SK-N-SH (cell line): ENCODE measurements at regions not wholly inside any gene's neighbourhood (a gene's known extent, or its start where the extent isn't known, plus 50 kb on each side); places are given as distances from the start of the nearest gene placed in this dataset.

ENCODE experiments used
- CTCF ChIA-PET: fragments of 300-600, 350-600 bp; formaldehyde crosslinking; extraction: SDS; loops from one replicate; lab custom pipeline; 2021; lab: Yijun Ruan, JAX
- POLR2A ChIA-PET: fragments of 350-600 bp; sonication (Branson Sonifier 250); formaldehyde crosslinking; extraction: SDS; loops from one replicate; lab custom pipeline; 2020; ENCODE audit warnings: antibody characterized with exemption, inconsistent platforms; lab: Yijun Ruan, JAX
- DNase-seq: peaks from one replicate; pipeline ENCODE4 v3.0.0; 2012
- H2AFZ ChIP-seq: fragments of 200-600 bp; sonication (generic); 2 replicates; pipeline ENCODE4 v1.8.1; 2016; ENCODE audit warnings: antibody characterized with exemption, mild to moderate bottlenecking, low read depth
- H3F3A ChIP-seq: fragments of 200-600 bp; sonication (generic); replicated peaks from 2 replicates; pipeline ENCODE3; 2016; ENCODE audit warnings: antibody characterized with exemption, mild to moderate bottlenecking; ENCODE audit not compliant: insufficient read depth
- H3K27ac ChIP-seq, 2 experiments: fragments of 200-500 bp in 1 of 2; fragments of 200-600 bp in 1 of 2; sonication (Bioruptor generic) in 1 of 2; sonication (generic), shearing (Covaris generic) in 1 of 2; 2 replicates each; pipeline versions ENCODE4 v1.5.1 to v1.6.1; 2014 to 2016; ENCODE audit warnings: low read depth in 2 of 2, inconsistent platforms in 1 of 2, low read length in 1 of 2, mild to moderate bottlenecking in 1 of 2, mixed read lengths in 1 of 2
- H3K27me3 ChIP-seq: fragments of 200-600 bp; sonication (generic), shearing (Covaris generic); 2 replicates; pipeline ENCODE4 v1.6.1; 2016; ENCODE audit warnings: mixed run types; ENCODE audit not compliant: insufficient read depth
- H3K36me3 ChIP-seq, 2 experiments: fragments of 200-500 bp in 1 of 2; fragments of 200-600 bp in 1 of 2; sonication (Bioruptor generic) in 1 of 2; sonication (generic) in 1 of 2; replicated peaks in 1 of 2; 2 replicates each; pipeline versions ENCODE3 to v1.5.1; 2014 to 2016; ENCODE audit warnings: low read length in 1 of 2, mild to moderate bottlenecking in 1 of 2; ENCODE audit not compliant: insufficient read depth in 2 of 2, control insufficient read depth in 1 of 2
- H3K4me1 ChIP-seq, 2 experiments: fragments of 200-500 bp in 1 of 2; fragments of 200-600 bp in 1 of 2; sonication (Bioruptor generic) in 1 of 2; sonication (generic), shearing (Covaris generic) in 1 of 2; 2 replicates each; pipeline versions ENCODE4 v1.5.1 to v1.6.1; 2014 to 2016; ENCODE audit warnings: low read depth in 1 of 2, low read length in 1 of 2, mixed run types in 1 of 2; ENCODE audit not compliant: insufficient read depth in 2 of 2, control insufficient read depth in 1 of 2
- H3K4me2 ChIP-seq: fragments of 200-600 bp; sonication (generic), shearing (Covaris generic); 2 replicates; pipeline ENCODE4 v1.6.1; 2017; ENCODE audit warnings: mixed run types
- H3K4me3 ChIP-seq, 2 experiments: fragments of 200-500 bp in 1 of 2; fragments of 200-600 bp in 1 of 2; sonication (Bioruptor generic) in 1 of 2; sonication (generic), shearing (Covaris generic) in 1 of 2; 2 replicates each; pipeline versions ENCODE4 v1.5.1 to v1.8.1; 2014 to 2016; ENCODE audit warnings: low read depth in 2 of 2, inconsistent platforms in 1 of 2, low read length in 1 of 2, mild to moderate bottlenecking in 1 of 2, mixed read lengths in 1 of 2, moderate library complexity in 1 of 2
- H3K79me2 ChIP-seq: fragments of 200-600 bp; sonication (generic); 2 replicates; pipeline ENCODE4 v1.8.1; 2017; ENCODE audit warnings: mild to moderate bottlenecking; ENCODE audit not compliant: insufficient read depth
- H3K9ac ChIP-seq: fragments of 200-600 bp; sonication (generic); 2 replicates; pipeline ENCODE4 v1.6.1; 2017; ENCODE audit warnings: mixed run types
- H3K9me2 ChIP-seq: fragments of 200-600 bp; sonication (generic); 2 replicates; pipeline ENCODE4 v1.6.1; 2017; ENCODE audit warnings: mixed run types
- H3K9me3 ChIP-seq: fragments of 200-600 bp; sonication (generic); 2 replicates; pipeline ENCODE4 v1.6.1; 2017; ENCODE audit warnings: mixed run types, mild to moderate bottlenecking, moderate library complexity
- H4K20me1 ChIP-seq: fragments of 200-600 bp; sonication (generic); 2 replicates; pipeline ENCODE4 v1.6.1; 2017; ENCODE audit warnings: mild to moderate bottlenecking, mixed run types; ENCODE audit not compliant: insufficient read depth
- EZH2phosphoT487 ChIP-seq: fragments of 200-600 bp; sonication (generic); IDR thresholded peaks from 2 replicates; pipeline ENCODE4 v1.6.1; 2017; ENCODE audit warnings: low read depth, mixed run types, mild to moderate bottlenecking, antibody characterized with exemption, moderate library complexity, borderline replicate concordance
- FOSL2 ChIP-seq: IDR thresholded peaks from 2 replicates; pipeline ENCODE4 v1.4.0; 2012; ENCODE audit warnings: low read depth, mild to moderate bottlenecking, moderate library complexity, borderline replicate concordance
- FOXM1 ChIP-seq: IDR thresholded peaks from 2 replicates; pipeline ENCODE4 v1.4.0; 2012; ENCODE audit warnings: low read depth, mild to moderate bottlenecking
- GATA2 ChIP-seq: sonication (generic); formaldehyde crosslinking; IDR thresholded peaks from 2 replicates; pipeline ENCODE4 v1.5.0; 2020; ENCODE audit warnings: mild to moderate bottlenecking, missing genetic modification reagents
- JUND ChIP-seq: IDR thresholded peaks from 2 replicates; pipeline ENCODE4 v1.4.0; 2012
- MEF2A ChIP-seq: IDR thresholded peaks from 2 replicates; pipeline ENCODE4 v1.4.0; 2012; ENCODE audit warnings: low read depth, borderline replicate concordance
- MXI1 ChIP-seq: IDR thresholded peaks from 2 replicates; pipeline ENCODE4 v1.6.1; 2012; ENCODE audit warnings: mild to moderate bottlenecking, low read depth, low read length, improper control_type of control experiment
- NFIC ChIP-seq: IDR thresholded peaks from 2 replicates; pipeline ENCODE4 v1.4.0; 2012; ENCODE audit warnings: borderline replicate concordance
- NRF1 ChIP-seq: IDR thresholded peaks from 2 replicates; pipeline ENCODE4 v1.6.1; 2012; ENCODE audit warnings: low read depth, mild to moderate bottlenecking, low read length
- RAD21 ChIP-seq: IDR thresholded peaks from 2 replicates; pipeline ENCODE4 v1.6.1; 2012; ENCODE audit warnings: mild to moderate bottlenecking, low read length
- RFX5 ChIP-seq: IDR thresholded peaks from 2 replicates; pipeline ENCODE4 v1.6.1; 2012; ENCODE audit warnings: mild to moderate bottlenecking, improper control_type of control experiment, low read length
- TAF1 ChIP-seq: IDR thresholded peaks from 2 replicates; pipeline ENCODE4 v1.6.1; 2012; ENCODE audit warnings: low read depth, mild to moderate bottlenecking, low read length, moderate library complexity, borderline replicate concordance
- TEAD4 ChIP-seq: IDR thresholded peaks from 2 replicates; pipeline ENCODE4 v1.4.0; 2012; ENCODE audit warnings: mild to moderate bottlenecking, borderline replicate concordance; ENCODE audit not compliant: insufficient read depth
- YY1 ChIP-seq: IDR thresholded peaks from 2 replicates; pipeline ENCODE4 v1.4.0; 2012; ENCODE audit warnings: low read depth, mild to moderate bottlenecking
- WGBS: methylation state at CpG from one replicate; pipeline ENCODE4 v1.1.6; 2017; ENCODE audit warnings: low lambda C conversion rate; 5-methylcytosine and 5-hydroxymethylcytosine counted together
- TF ChIP-seq, protein P1 (sequence below): fragments of 150-350 bp; IDR thresholded peaks from 2 replicates; pipeline ENCODE4 v1.6.1; 2017; ENCODE audit warnings: antibody characterized with exemption, low read length, low read depth, borderline replicate concordance
- TF ChIP-seq, protein P2 (sequence below): fragments of 150-350 bp; IDR thresholded peaks from 2 replicates; pipeline ENCODE4 v1.6.1; 2016; ENCODE audit warnings: mild to moderate bottlenecking, low read depth, low read length
- TF ChIP-seq, protein P3 (sequence below): IDR thresholded peaks from 2 replicates; pipeline ENCODE4; 2012
- TF ChIP-seq, protein P4 (sequence below): IDR thresholded peaks from 2 replicates; pipeline ENCODE4 v1.6.1; 2012; ENCODE audit warnings: mild to moderate bottlenecking, low read depth, low read length, moderate library complexity
- TF ChIP-seq, protein P5 (sequence below): IDR thresholded peaks from 2 replicates; pipeline ENCODE4 v1.4.0; 2012; ENCODE audit warnings: low read depth, borderline replicate concordance
- TF ChIP-seq, protein P6 (sequence below): IDR thresholded peaks from 2 replicates; pipeline ENCODE4 v1.4.0; 2012; ENCODE audit warnings: low read depth, borderline replicate concordance

DNA sequence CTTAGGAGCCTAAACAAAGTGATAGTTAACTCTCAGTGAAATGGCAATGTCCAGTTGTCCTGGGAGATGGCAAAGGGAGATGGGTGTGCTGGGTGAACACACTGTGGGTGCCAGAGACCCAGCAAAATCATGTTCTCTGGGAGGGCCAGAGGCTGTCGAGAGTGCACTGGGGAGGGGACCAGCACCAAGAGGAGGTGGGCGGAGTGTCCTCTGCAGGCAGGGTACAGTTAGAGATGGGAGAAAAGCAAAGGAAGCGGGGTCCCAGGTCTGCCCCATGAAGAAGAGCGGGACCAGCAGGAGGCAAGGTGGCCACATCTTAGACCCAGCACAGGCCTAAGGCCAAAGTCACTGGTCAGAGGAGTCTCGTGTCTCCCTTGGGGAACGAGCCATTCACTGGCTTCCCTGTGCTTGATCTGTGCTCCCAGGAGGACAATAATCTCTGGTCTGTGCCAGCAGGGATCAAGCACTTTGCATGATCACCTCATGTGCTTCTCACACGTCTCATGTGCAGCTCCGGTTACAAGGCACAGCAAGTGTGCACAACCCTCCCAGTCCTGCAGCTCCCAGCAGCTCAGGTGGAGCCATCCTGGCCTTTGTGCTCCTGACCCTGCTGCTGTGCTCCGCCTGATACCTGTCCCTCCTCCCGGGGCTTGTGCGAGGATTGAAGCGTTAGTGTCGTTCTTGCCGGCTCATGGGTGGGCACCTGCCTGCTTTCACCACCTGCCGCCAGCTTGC, 100.9 kb downstream of the FAM53A start:
- Histone ChIP-seq H3K36me3 (no peaks in the 10 kb centered on the region), H3K4me3 (no peak overlapping the region)
- CTCF ChIA-PET: interaction anchor here (1.2 to 3.7 kb wide), 3 partner anchors 8 to 46 kb away, joined by 3 to 16 read pairs (median 4); no protein-coding TSS in a partner anchor
- TF ChIP-seq, protein P1, sequence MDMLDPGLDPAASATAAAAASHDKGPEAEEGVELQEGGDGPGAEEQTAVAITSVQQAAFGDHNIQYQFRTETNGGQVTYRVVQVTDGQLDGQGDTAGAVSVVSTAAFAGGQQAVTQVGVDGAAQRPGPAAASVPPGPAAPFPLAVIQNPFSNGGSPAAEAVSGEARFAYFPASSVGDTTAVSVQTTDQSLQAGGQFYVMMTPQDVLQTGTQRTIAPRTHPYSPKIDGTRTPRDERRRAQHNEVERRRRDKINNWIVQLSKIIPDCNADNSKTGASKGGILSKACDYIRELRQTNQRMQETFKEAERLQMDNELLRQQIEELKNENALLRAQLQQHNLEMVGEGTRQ: no peak
- TF ChIP-seq, protein P2, sequence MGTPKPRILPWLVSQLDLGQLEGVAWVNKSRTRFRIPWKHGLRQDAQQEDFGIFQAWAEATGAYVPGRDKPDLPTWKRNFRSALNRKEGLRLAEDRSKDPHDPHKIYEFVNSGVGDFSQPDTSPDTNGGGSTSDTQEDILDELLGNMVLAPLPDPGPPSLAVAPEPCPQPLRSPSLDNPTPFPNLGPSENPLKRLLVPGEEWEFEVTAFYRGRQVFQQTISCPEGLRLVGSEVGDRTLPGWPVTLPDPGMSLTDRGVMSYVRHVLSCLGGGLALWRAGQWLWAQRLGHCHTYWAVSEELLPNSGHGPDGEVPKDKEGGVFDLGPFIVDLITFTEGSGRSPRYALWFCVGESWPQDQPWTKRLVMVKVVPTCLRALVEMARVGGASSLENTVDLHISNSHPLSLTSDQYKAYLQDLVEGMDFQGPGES: no peak
- TF ChIP-seq MXI1 (no peak), RFX5 (no peak), RAD21 (no peak), EZH2phosphoT487 (no peak), TAF1 (no peak), MEF2A (no peak), GATA2 (CRISPR knock-in tag) (no peak), FOXM1 (no peak), YY1 (no peak), NFIC (no peak), NRF1 (no peak), JUND (no peak), TEAD4 (no peak), FOSL2 (no peak)
- TF ChIP-seq, protein P3, sequence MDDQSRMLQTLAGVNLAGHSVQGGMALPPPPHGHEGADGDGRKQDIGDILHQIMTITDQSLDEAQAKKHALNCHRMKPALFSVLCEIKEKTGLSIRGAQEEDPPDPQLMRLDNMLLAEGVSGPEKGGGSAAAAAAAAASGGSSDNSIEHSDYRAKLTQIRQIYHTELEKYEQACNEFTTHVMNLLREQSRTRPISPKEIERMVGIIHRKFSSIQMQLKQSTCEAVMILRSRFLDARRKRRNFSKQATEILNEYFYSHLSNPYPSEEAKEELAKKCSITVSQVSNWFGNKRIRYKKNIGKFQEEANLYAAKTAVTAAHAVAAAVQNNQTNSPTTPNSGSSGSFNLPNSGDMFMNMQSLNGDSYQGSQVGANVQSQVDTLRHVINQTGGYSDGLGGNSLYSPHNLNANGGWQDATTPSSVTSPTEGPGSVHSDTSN: no peak
- TF ChIP-seq, protein P4, sequence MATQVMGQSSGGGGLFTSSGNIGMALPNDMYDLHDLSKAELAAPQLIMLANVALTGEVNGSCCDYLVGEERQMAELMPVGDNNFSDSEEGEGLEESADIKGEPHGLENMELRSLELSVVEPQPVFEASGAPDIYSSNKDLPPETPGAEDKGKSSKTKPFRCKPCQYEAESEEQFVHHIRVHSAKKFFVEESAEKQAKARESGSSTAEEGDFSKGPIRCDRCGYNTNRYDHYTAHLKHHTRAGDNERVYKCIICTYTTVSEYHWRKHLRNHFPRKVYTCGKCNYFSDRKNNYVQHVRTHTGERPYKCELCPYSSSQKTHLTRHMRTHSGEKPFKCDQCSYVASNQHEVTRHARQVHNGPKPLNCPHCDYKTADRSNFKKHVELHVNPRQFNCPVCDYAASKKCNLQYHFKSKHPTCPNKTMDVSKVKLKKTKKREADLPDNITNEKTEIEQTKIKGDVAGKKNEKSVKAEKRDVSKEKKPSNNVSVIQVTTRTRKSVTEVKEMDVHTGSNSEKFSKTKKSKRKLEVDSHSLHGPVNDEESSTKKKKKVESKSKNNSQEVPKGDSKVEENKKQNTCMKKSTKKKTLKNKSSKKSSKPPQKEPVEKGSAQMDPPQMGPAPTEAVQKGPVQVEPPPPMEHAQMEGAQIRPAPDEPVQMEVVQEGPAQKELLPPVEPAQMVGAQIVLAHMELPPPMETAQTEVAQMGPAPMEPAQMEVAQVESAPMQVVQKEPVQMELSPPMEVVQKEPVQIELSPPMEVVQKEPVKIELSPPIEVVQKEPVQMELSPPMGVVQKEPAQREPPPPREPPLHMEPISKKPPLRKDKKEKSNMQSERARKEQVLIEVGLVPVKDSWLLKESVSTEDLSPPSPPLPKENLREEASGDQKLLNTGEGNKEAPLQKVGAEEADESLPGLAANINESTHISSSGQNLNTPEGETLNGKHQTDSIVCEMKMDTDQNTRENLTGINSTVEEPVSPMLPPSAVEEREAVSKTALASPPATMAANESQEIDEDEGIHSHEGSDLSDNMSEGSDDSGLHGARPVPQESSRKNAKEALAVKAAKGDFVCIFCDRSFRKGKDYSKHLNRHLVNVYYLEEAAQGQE: no peak
- TF ChIP-seq, protein P5, sequence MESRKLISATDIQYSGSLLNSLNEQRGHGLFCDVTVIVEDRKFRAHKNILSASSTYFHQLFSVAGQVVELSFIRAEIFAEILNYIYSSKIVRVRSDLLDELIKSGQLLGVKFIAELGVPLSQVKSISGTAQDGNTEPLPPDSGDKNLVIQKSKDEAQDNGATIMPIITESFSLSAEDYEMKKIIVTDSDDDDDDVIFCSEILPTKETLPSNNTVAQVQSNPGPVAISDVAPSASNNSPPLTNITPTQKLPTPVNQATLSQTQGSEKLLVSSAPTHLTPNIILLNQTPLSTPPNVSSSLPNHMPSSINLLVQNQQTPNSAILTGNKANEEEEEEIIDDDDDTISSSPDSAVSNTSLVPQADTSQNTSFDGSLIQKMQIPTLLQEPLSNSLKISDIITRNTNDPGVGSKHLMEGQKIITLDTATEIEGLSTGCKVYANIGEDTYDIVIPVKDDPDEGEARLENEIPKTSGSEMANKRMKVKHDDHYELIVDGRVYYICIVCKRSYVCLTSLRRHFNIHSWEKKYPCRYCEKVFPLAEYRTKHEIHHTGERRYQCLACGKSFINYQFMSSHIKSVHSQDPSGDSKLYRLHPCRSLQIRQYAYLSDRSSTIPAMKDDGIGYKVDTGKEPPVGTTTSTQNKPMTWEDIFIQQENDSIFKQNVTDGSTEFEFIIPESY: no peak
- TF ChIP-seq, protein P6, sequence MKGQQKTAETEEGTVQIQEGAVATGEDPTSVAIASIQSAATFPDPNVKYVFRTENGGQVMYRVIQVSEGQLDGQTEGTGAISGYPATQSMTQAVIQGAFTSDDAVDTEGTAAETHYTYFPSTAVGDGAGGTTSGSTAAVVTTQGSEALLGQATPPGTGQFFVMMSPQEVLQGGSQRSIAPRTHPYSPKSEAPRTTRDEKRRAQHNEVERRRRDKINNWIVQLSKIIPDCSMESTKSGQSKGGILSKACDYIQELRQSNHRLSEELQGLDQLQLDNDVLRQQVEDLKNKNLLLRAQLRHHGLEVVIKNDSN: no peak
- TF ChIP-seq, all 33 proteins: peak for 0
- Histone ChIP-seq H3K27ac (no peak overlapping the region), H3K9me3 (no peaks in the 10 kb centered on the region), H2AFZ (no peak overlapping the region), H3K27me3 (no peaks in the 10 kb centered on the region), H3K79me2 (no peaks in the 10 kb centered on the region), H3K4me1 (peaks cover 0 to 11% of the 10 kb centered on the region in 2 experiments; a peak in 1 of 4 replicates), H4K20me1 (no peaks in the 10 kb centered on the region), H3F3A (peaks cover 16% of the 10 kb centered on the region), H3K9ac (no peak overlapping the region), H3K4me2 (no peak overlapping the region), H3K9me2 (no peaks in the 10 kb centered on the region)
- no peak for DNase-seq
- 68% methylated on average over 14 of the region's 15 CpGs for WGBS
- POLR2A ChIA-PET: no interaction called here
